Stomach (tissue), 8 donors: ENCODE measurements at regions not wholly inside any gene's neighbourhood (a gene's known extent, or its start where the extent isn't known, plus 50 kb on each side); places are given as distances from the start of the nearest gene placed in this dataset.

ENCODE experiments used
- DNase-seq, 2 donors: peaks; one replicate each; pipeline versions ENCODE4 v3.0.0 to v3.0.0-alpha.2; 2013 to 2019
- H3K27ac ChIP-seq, 5 donors: fragments of 200-600 bp in 4 of 5; sonication (generic) in 4 of 5; one replicate each; pipeline ENCODE4 v1.5.1; 2013 to 2019; ENCODE audit warnings: mild to moderate bottlenecking in 1 of 5, moderate library complexity in 1 of 5
- H3K27me3 ChIP-seq, 3 donors: fragments of 200-600 bp; sonication (generic); one replicate each; pipeline ENCODE4 v1.5.1; 2017 to 2019; ENCODE audit warnings: mixed run types in 1 of 3
- H3K36me3 ChIP-seq, 4 donors: fragments of 200-600 bp; sonication (generic); 1 replicate in 3 of 4; 2 replicates in 1 of 4; pipeline ENCODE4 v1.5.1; 2016 to 2019
- H3K4me1 ChIP-seq, 4 donors: fragments of 200-600 bp; sonication (generic); one replicate each; pipeline ENCODE4 v1.5.1; 2016 to 2019
- H3K4me3 ChIP-seq, 4 donors: fragments of 200-600 bp; sonication (generic) in 3 of 4; one replicate each; pipeline ENCODE4 v1.5.1; 2016 to 2019; ENCODE audit warnings: mild to moderate bottlenecking in 1 of 4
- H3K9me3 ChIP-seq, 4 donors: fragments of 200-600 bp; sonication (generic); one replicate each; pipeline ENCODE4 v1.5.1; 2016 to 2019
- CTCF ChIP-seq, 7 experiments: fragments of 450-650 bp in 4 of 7; fragments of 200-600 bp in 3 of 7; sonication (generic) in 3 of 7; IDR thresholded peaks; one replicate each; pipeline ENCODE4 v1.5.1; 2016 to 2019; ENCODE audit warnings: antibody characterized with exemption in 7 of 7, control low read depth in 2 of 7, mild to moderate bottlenecking in 1 of 7
- EP300 ChIP-seq: sonication (generic); formaldehyde crosslinking; IDR thresholded peaks from one replicate; pipeline ENCODE4 v1.6.1; 2017; ENCODE audit warnings: antibody characterized with exemption
- POLR2A ChIP-seq, 4 donors: fragments of 450-650 bp; IDR thresholded peaks; one replicate each; pipeline ENCODE4 v1.6.1; 2016; ENCODE audit warnings: antibody characterized with exemption in 4 of 4, control low read depth in 2 of 4, mild to moderate bottlenecking in 1 of 4, moderate library complexity in 1 of 4
- POLR2AphosphoS5 ChIP-seq, 3 donors: sonication (generic); formaldehyde crosslinking; IDR thresholded peaks; one replicate each; pipeline ENCODE4 v1.6.1; 2016; ENCODE audit warnings: antibody characterized with exemption in 3 of 3
- WGBS, 5 donors: extraction: QIAGEN DNeasy Blood & Tissue Kit in 3 of 5; methylation state at CpG; one replicate each; pipeline versions ENCODE4 v1.1.5 to v1.1.7; 2013 to 2018; 5-methylcytosine and 5-hydroxymethylcytosine counted together
- intact Hi-C: fragments of 100-400 bp; cut with DNase I; formaldehyde crosslinking; loops from one replicate; pipeline ENCODE4 v1.15.1; 2023; ENCODE audit warnings: low total_unique reads
- donor health status: healthy with polysubstance abuse.
- donor health status: Bipolar disorder and iron deficiency.
- donor health status: healthy.

- intact Hi-C loops: no loop called here
- DNase-seq: no peak
- 87 to 92% (median 90%) methylated on average over 6 of the region's 6 CpGs for WGBS, 5 donors
- Histone ChIP-seq H3K4me1 (no peaks in the 10 kb centered on the region), H3K9me3 (peaks cover 0 to 16% (median 6%) of the 10 kb centered on the region in 4 donors), H3K27me3 (no peaks in the 10 kb centered on the region), H3K4me3 (no peak overlapping the region), H3K27ac (no peak overlapping the region), H3K36me3 (no peaks in the 10 kb centered on the region)
- no peak for TF ChIP-seq EP300
- TF ChIP-seq CTCF (IDR thresholded peaks at IDR 0.05): no peak
- no peak for TF ChIP-seq POLR2A (IDR thresholded peaks at IDR 0.05)
- no peak for TF ChIP-seq POLR2AphosphoS5 (IDR thresholded peaks at IDR 0.05)
Observed at GRCh38 chr10:10881117-10881813, 136.4 kb upstream of the CELF2 start.

- no peak overlapping the region for H3K27ac ChIP-seq
- peaks cover 0 to 16% (median 6%) of the 10 kb centered on the region in 4 donors for H3K9me3 ChIP-seq
- WGBS, 5 donors: 83 to 94% (median 87%) methylated on average over 1 of the region's 1 CpG
- DNase-seq: no peak
- H3K36me3 ChIP-seq: no peaks in the 10 kb centered on the region
- intact Hi-C loops: no loop called here
- TF ChIP-seq EP300 (no peak), POLR2A (IDR thresholded peaks at IDR 0.05) (no peak), CTCF (IDR thresholded peaks at IDR 0.05) (no peak), POLR2AphosphoS5 (IDR thresholded peaks at IDR 0.05) (no peak)
- no peaks in the 10 kb centered on the region for H3K4me1 ChIP-seq
- H3K4me3 ChIP-seq: no peak overlapping the region
- no peaks in the 10 kb centered on the region for H3K27me3 ChIP-seq
Observed at GRCh38 chr10:10883737-10884136, 133.9 kb upstream of the CELF2 start.

GRCh38 chr10:10886861-10887531 lies 130.7 kb upstream of the CELF2 start:
- Histone ChIP-seq H3K4me1 (no peaks in the 10 kb centered on the region), H3K9me3 (peaks cover 0 to 16% (median 6%) of the 10 kb centered on the region in 4 donors), H3K36me3 (no peaks in the 10 kb centered on the region), H3K27me3 (no peaks in the 10 kb centered on the region), H3K4me3 (no peak overlapping the region), H3K27ac (no peak overlapping the region)
- no peak for TF ChIP-seq EP300
- no peak for TF ChIP-seq CTCF (IDR thresholded peaks at IDR 0.05)
- TF ChIP-seq POLR2AphosphoS5 (IDR thresholded peaks at IDR 0.05): no peak
- TF ChIP-seq POLR2A (IDR thresholded peaks at IDR 0.05): no peak
- intact Hi-C loops: no loop called here
- DNase-seq: peak in 1 of 2 donors; percentile 39
- WGBS, 5 donors: 38 to 59% (median 56%) methylated on average over 9 of the region's 9 CpGs

- WGBS, 5 donors: 65 to 75% (median 72%) methylated on average over 10 of the region's 10 CpGs
- H3K4me3 ChIP-seq: no peak overlapping the region
- no peaks in the 10 kb centered on the region for H3K27me3 ChIP-seq
- no peaks in the 10 kb centered on the region for H3K36me3 ChIP-seq
- DNase-seq: no peak
- H3K4me1 ChIP-seq: no peaks in the 10 kb centered on the region
- no peak overlapping the region for H3K27ac ChIP-seq
- no peak for TF ChIP-seq EP300
- no peak for TF ChIP-seq POLR2A (IDR thresholded peaks at IDR 0.05)
- no peak for TF ChIP-seq CTCF (IDR thresholded peaks at IDR 0.05)
- no peak for TF ChIP-seq POLR2AphosphoS5 (IDR thresholded peaks at IDR 0.05)
- intact Hi-C loops: no loop called here
- H3K9me3 ChIP-seq: peaks cover 0 to 6% (median 0%) of the 10 kb centered on the region in 4 donors
Observed at GRCh38 chr10:10891124-10892082, 126.3 kb upstream of the CELF2 start.
